ENCODE measurements at regions not wholly inside any gene's neighbourhood (a gene's known extent, or its start where the extent isn't known, plus 50 kb on each side); places are given as distances from the start of the nearest gene placed in this dataset.

- no peak for DNase-seq (ENCODE audit: low read depth in 2 of 3, low spot score in 2 of 3)
These were observed 109.0 kb downstream of the TLE3 start for GRCh38 chr15:69988541-69989225.

- no peak for DNase-seq (ENCODE audit: low read depth in 2 of 3, low spot score in 2 of 3)
These were observed 106.9 kb downstream of the TLE3 start for GRCh38 chr15:69990566-69991421.

- no peak for DNase-seq (ENCODE audit: low read depth in 2 of 3, low spot score in 2 of 3)
These were observed 106.2 kb downstream of the TLE3 start for GRCh38 chr15:69991551-69991980.

- no peak for DNase-seq (ENCODE audit: low read depth in 2 of 3, low spot score in 2 of 3)
These were observed 105.4 kb downstream of the TLE3 start for GRCh38 chr15:69992348-69992747.

- DNase-seq (ENCODE audit: low read depth in 2 of 3, low spot score in 2 of 3), result no peak
These were observed 103.1 kb downstream of the TLE3 start for GRCh38 chr15:69994429-69995205.

GRCh38 chr15:69996321-69997160 lies 101.2 kb downstream of the TLE3 start:
- no peak for DNase-seq (ENCODE audit: low read depth in 2 of 3, low spot score in 2 of 3)

GRCh38 chr15:69997161-69997485 lies 100.6 kb downstream of the TLE3 start:
- DNase-seq (ENCODE audit: low read depth in 2 of 3, low spot score in 2 of 3), result no peak
